Stomach (tissue), 8 donors: ENCODE measurements at regions not wholly inside any gene's neighbourhood (a gene's known extent, or its start where the extent isn't known, plus 50 kb on each side); places are given as distances from the start of the nearest gene placed in this dataset.

ENCODE experiments used
- DNase-seq, 2 donors: peaks; one replicate each; pipeline versions ENCODE4 v3.0.0 to v3.0.0-alpha.2; 2013 to 2019
- H3K27ac ChIP-seq, 5 donors: fragments of 200-600 bp in 4 of 5; sonication (generic) in 4 of 5; one replicate each; pipeline ENCODE4 v1.5.1; 2013 to 2019; ENCODE audit warnings: mild to moderate bottlenecking in 1 of 5, moderate library complexity in 1 of 5
- H3K27me3 ChIP-seq, 3 donors: fragments of 200-600 bp; sonication (generic); one replicate each; pipeline ENCODE4 v1.5.1; 2017 to 2019; ENCODE audit warnings: mixed run types in 1 of 3
- H3K36me3 ChIP-seq, 4 donors: fragments of 200-600 bp; sonication (generic); 1 replicate in 3 of 4; 2 replicates in 1 of 4; pipeline ENCODE4 v1.5.1; 2016 to 2019
- H3K4me1 ChIP-seq, 4 donors: fragments of 200-600 bp; sonication (generic); one replicate each; pipeline ENCODE4 v1.5.1; 2016 to 2019
- H3K4me3 ChIP-seq, 4 donors: fragments of 200-600 bp; sonication (generic) in 3 of 4; one replicate each; pipeline ENCODE4 v1.5.1; 2016 to 2019; ENCODE audit warnings: mild to moderate bottlenecking in 1 of 4
- H3K9me3 ChIP-seq, 4 donors: fragments of 200-600 bp; sonication (generic); one replicate each; pipeline ENCODE4 v1.5.1; 2016 to 2019
- EP300 ChIP-seq: sonication (generic); formaldehyde crosslinking; IDR thresholded peaks from one replicate; pipeline ENCODE4 v1.6.1; 2017; ENCODE audit warnings: antibody characterized with exemption
- POLR2A ChIP-seq, 4 donors: fragments of 450-650 bp; IDR thresholded peaks; one replicate each; pipeline ENCODE4 v1.6.1; 2016; ENCODE audit warnings: antibody characterized with exemption in 4 of 4, control low read depth in 2 of 4, mild to moderate bottlenecking in 1 of 4, moderate library complexity in 1 of 4
- POLR2AphosphoS5 ChIP-seq, 3 donors: sonication (generic); formaldehyde crosslinking; IDR thresholded peaks; one replicate each; pipeline ENCODE4 v1.6.1; 2016; ENCODE audit warnings: antibody characterized with exemption in 3 of 3
- WGBS, 5 donors: extraction: QIAGEN DNeasy Blood & Tissue Kit in 3 of 5; methylation state at CpG; one replicate each; pipeline versions ENCODE4 v1.1.5 to v1.1.7; 2013 to 2018; 5-methylcytosine and 5-hydroxymethylcytosine counted together
- intact Hi-C: fragments of 100-400 bp; cut with DNase I; formaldehyde crosslinking; loops from one replicate; pipeline ENCODE4 v1.15.1; 2023; ENCODE audit warnings: low total_unique reads
- TF ChIP-seq, protein P1 (sequence below), 7 experiments: fragments of 450-650 bp in 4 of 7; fragments of 200-600 bp in 3 of 7; sonication (generic) in 3 of 7; IDR thresholded peaks; one replicate each; pipeline ENCODE4 v1.5.1; 2016 to 2019; ENCODE audit warnings: antibody characterized with exemption in 7 of 7, control low read depth in 2 of 7, mild to moderate bottlenecking in 1 of 7
- donor health status: healthy with polysubstance abuse.
- donor health status: Bipolar disorder and iron deficiency.
- donor health status: healthy.

DNA sequence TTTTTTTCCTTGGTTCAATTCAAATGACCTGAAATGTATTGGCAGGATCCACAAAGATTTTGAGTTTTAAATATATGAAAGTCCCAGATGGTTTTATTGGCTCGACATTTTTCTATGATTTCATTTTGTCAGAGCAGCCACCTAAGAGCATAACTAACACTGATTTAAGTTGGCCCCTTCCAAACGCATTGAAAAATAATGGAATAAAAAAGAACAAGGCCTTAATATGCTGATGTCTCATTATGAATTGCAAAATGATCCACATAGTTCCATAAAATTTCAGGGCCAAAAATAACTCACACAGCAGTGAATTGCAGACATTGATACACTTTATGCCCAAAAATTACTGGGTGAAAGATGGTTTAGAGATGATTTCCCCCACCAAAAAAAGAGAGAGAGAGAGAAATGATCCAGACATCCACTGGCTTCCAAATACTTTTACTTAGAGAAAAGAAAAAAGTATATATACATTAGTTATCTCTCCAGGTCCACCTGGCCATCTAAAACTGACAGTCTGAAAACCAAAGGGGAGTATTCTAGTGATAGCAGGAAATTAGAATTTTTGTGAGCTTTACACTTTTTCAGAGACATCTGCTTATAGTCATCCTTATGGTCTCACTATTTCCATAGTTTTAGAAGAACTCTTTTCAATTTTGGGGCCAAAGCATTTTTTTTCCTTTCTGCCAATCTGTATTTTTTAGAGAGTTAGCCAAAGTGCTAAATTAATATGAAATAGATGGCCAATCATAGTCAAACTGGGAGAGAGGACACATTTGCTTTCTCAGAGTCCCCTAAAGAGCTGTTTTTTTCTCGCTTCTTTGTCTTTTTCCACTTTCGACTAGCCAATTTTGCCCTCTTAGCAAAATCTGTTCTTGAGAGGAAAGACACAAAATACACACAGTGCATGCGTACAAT is 213.5 kb upstream of the RND3 start:
- Histone ChIP-seq H3K9me3 (no peaks in the 10 kb centered on the region), H3K27ac (no peak overlapping the region), H3K4me1 (no peaks in the 10 kb centered on the region), H3K27me3 (no peaks in the 10 kb centered on the region), H3K4me3 (no peak overlapping the region), H3K36me3 (no peaks in the 10 kb centered on the region)
- TF ChIP-seq EP300 (no peak), POLR2A (IDR thresholded peaks at IDR 0.05) (no peak), POLR2AphosphoS5 (IDR thresholded peaks at IDR 0.05) (no peak)
- TF ChIP-seq, protein P1, sequence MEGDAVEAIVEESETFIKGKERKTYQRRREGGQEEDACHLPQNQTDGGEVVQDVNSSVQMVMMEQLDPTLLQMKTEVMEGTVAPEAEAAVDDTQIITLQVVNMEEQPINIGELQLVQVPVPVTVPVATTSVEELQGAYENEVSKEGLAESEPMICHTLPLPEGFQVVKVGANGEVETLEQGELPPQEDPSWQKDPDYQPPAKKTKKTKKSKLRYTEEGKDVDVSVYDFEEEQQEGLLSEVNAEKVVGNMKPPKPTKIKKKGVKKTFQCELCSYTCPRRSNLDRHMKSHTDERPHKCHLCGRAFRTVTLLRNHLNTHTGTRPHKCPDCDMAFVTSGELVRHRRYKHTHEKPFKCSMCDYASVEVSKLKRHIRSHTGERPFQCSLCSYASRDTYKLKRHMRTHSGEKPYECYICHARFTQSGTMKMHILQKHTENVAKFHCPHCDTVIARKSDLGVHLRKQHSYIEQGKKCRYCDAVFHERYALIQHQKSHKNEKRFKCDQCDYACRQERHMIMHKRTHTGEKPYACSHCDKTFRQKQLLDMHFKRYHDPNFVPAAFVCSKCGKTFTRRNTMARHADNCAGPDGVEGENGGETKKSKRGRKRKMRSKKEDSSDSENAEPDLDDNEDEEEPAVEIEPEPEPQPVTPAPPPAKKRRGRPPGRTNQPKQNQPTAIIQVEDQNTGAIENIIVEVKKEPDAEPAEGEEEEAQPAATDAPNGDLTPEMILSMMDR (IDR thresholded peaks at IDR 0.05) = no peak
- intact Hi-C loops = no loop called here
- no peak for DNase-seq
- 85 to 89% (median 87%) methylated on average over 5 of the region's 5 CpGs for WGBS, 5 donors

DNA sequence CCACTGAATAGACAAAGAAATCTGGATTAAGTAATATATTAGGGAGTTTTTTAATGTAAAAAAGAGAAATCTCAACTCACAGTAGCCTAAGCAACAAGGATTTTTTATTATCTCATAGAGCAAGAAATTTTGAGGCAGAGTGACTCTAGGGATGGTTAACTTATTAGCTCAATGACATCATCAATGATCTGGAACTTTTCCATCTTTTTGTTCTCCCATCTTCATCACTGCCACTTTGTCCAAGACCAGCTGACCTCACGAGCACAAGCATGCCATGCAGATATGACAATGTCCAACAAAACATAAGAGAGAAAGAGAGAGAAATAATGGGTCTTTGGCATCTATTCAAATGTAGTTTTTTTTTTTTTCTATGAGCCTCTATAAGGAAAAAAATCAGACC is 211.8 kb upstream of the RND3 start:
- Histone ChIP-seq H3K4me1 (no peaks in the 10 kb centered on the region), H3K36me3 (no peaks in the 10 kb centered on the region), H3K27me3 (no peaks in the 10 kb centered on the region), H3K4me3 (no peak overlapping the region), H3K27ac (no peak overlapping the region), H3K9me3 (no peaks in the 10 kb centered on the region)
- 58 to 81% (median 71%) methylated on average over 1 of the region's 1 CpG for WGBS, 5 donors
- intact Hi-C loops = no loop called here
- no peak for DNase-seq
- TF ChIP-seq EP300 (no peak), POLR2A (IDR thresholded peaks at IDR 0.05) (no peak), POLR2AphosphoS5 (IDR thresholded peaks at IDR 0.05) (no peak)
- TF ChIP-seq, protein P1 (IDR thresholded peaks at IDR 0.05) = no peak

GRCh38 chr2:150698016-150698661 is 210.7 kb upstream of the RND3 start:
- DNase-seq = no peak
- WGBS, 5 donors = 65 to 76% (median 70%) methylated on average over 2 of the region's 2 CpGs
- no peaks in the 10 kb centered on the region for H3K9me3 ChIP-seq
- no peak for TF ChIP-seq POLR2AphosphoS5 (IDR thresholded peaks at IDR 0.05)
- no peak for TF ChIP-seq POLR2A (IDR thresholded peaks at IDR 0.05)
- TF ChIP-seq, protein P1 (IDR thresholded peaks at IDR 0.05) = no peak
- TF ChIP-seq EP300 = no peak
- H3K27ac ChIP-seq = peak overlapping the region in 2 of 5 donors; percentile 6 to 57
- H3K36me3 ChIP-seq = no peaks in the 10 kb centered on the region
- H3K4me1 ChIP-seq = no peaks in the 10 kb centered on the region
- H3K27me3 ChIP-seq = no peaks in the 10 kb centered on the region
- H3K4me3 ChIP-seq = no peak overlapping the region
- intact Hi-C loops = no loop called here

GRCh38 chr2:150697596-150697995 is 210.1 kb upstream of the RND3 start:
- 73 to 79% (median 78%) methylated on average over 2 of the region's 2 CpGs for WGBS, 5 donors
- intact Hi-C loops = no loop called here
- Histone ChIP-seq H3K27me3 (no peaks in the 10 kb centered on the region), H3K36me3 (no peaks in the 10 kb centered on the region), H3K9me3 (no peaks in the 10 kb centered on the region), H3K27ac (peak overlapping the region in 2 of 5 donors; percentile 6 to 57), H3K4me1 (no peaks in the 10 kb centered on the region), H3K4me3 (no peak overlapping the region)
- no peak for TF ChIP-seq EP300
- DNase-seq = no peak
